Neuronal stem cell (in vitro differentiated cells): ENCODE measurements at regions not wholly inside any gene's neighbourhood (a gene's known extent, or its start where the extent isn't known, plus 50 kb on each side); places are given as distances from the start of the nearest gene placed in this dataset.

Experiments used
- DNase-seq: peaks from one replicate; pipeline ENCODE4 v3.0.0-alpha.2; 2013; ENCODE audit warnings: low spot score
- H2AFZ ChIP-seq: one replicate; pipeline ENCODE4 v1.6.1; 2013; ENCODE audit warnings: mild to moderate bottlenecking, low read length, inconsistent platforms
- H2AK5ac ChIP-seq: 2 replicates; pipeline ENCODE4 v1.6.1; 2013; ENCODE audit warnings: low read depth, mild to moderate bottlenecking, inconsistent platforms, low read length, moderate library complexity, mixed read lengths
- H2BK120ac ChIP-seq: 2 replicates; pipeline ENCODE4 v1.6.1; 2013; ENCODE audit warnings: low read depth, mild to moderate bottlenecking, inconsistent platforms, low read length, moderate library complexity, mixed read lengths
- H2BK12ac ChIP-seq: one replicate; pipeline ENCODE4 v1.6.1; 2013; ENCODE audit warnings: low read length, inconsistent platforms
- H2BK15ac ChIP-seq: 2 replicates; pipeline ENCODE4 v1.6.1; 2013; ENCODE audit warnings: mild to moderate bottlenecking, low read length, inconsistent platforms, mixed read lengths
- H2BK5ac ChIP-seq: one replicate; pipeline ENCODE4 v1.6.1; 2013; ENCODE audit warnings: inconsistent platforms, mild to moderate bottlenecking, low read length, moderate library complexity
- H3K14ac ChIP-seq: one replicate; pipeline ENCODE4 v1.6.1; 2013; ENCODE audit warnings: low read length, inconsistent platforms
- H3K18ac ChIP-seq: 2 replicates; pipeline ENCODE4 v1.6.1; 2013; ENCODE audit warnings: low read length, inconsistent platforms
- H3K23ac ChIP-seq: 2 replicates; pipeline ENCODE4 v1.6.1; 2013; ENCODE audit warnings: low read depth, mild to moderate bottlenecking, mixed read lengths, low read length, inconsistent platforms; ENCODE audit not compliant: poor library complexity
- H3K27ac ChIP-seq: replicated peaks from 3 replicates; pipeline ENCODE4 v1.5.1; 2013; ENCODE audit warnings: low read length, inconsistent platforms
- H3K27me3 ChIP-seq, 3 experiments: 2 replicates each; pipeline ENCODE4 v1.6.1; 2013; ENCODE audit warnings: low read length in 3 of 3, mild to moderate bottlenecking in 2 of 3, inconsistent platforms in 1 of 3, low read depth in 1 of 3, mixed read lengths in 1 of 3, moderate library complexity in 1 of 3; ENCODE audit not compliant: control insufficient read depth in 3 of 3, insufficient read depth in 3 of 3
- H3K36me3 ChIP-seq, 2 donors: replicated peaks in 1 of 2; 2 replicates each; pipeline ENCODE4 v1.6.1; 2013; ENCODE audit warnings: low read length in 2 of 2; ENCODE audit not compliant: control insufficient read depth in 2 of 2, insufficient read depth in 2 of 2
- H3K4ac ChIP-seq: 2 replicates; pipeline ENCODE4 v1.6.1; 2013; ENCODE audit warnings: inconsistent platforms, mild to moderate bottlenecking, low read length, moderate library complexity
- H3K4me1 ChIP-seq, 2 donors: 1 replicate in 1 of 2; 2 replicates in 1 of 2; pipeline ENCODE4 v1.6.1; 2013; ENCODE audit warnings: low read length in 2 of 2, low read depth in 1 of 2; ENCODE audit not compliant: control insufficient read depth in 2 of 2, insufficient read depth in 1 of 2
- H3K4me2 ChIP-seq: one replicate; pipeline ENCODE4 v1.6.1; 2013; ENCODE audit warnings: mild to moderate bottlenecking, low read length, inconsistent platforms; ENCODE audit not compliant: insufficient read depth, poor library complexity, severe bottlenecking
- H3K4me3 ChIP-seq, 2 donors: 2 replicates each; pipeline ENCODE4 v1.5.1; 2013; ENCODE audit warnings: low read length in 2 of 2, mild to moderate bottlenecking in 2 of 2, inconsistent platforms in 1 of 2, moderate library complexity in 1 of 2
- H3K79me1 ChIP-seq: one replicate; pipeline ENCODE4 v1.6.1; 2013; ENCODE audit warnings: low read depth, mild to moderate bottlenecking, inconsistent platforms, low read length, moderate library complexity
- H3K9ac ChIP-seq: one replicate; pipeline ENCODE4 v1.6.1; 2013; ENCODE audit warnings: mild to moderate bottlenecking, low read depth, low read length, inconsistent platforms; ENCODE audit not compliant: poor library complexity
- H3K9me3 ChIP-seq, 2 donors: replicated peaks in 1 of 2; 2 replicates each; pipeline versions ENCODE3 to v1.6.1; 2013; ENCODE audit warnings: low read length in 2 of 2, mild to moderate bottlenecking in 2 of 2, inconsistent platforms in 1 of 2, low read depth in 1 of 2, mixed read lengths in 1 of 2, moderate library complexity in 1 of 2; ENCODE audit not compliant: control insufficient read depth in 2 of 2, insufficient read depth in 1 of 2
- H4K8ac ChIP-seq: one replicate; pipeline ENCODE4 v1.6.1; 2013; ENCODE audit warnings: low read depth, mild to moderate bottlenecking, inconsistent platforms, low read length, moderate library complexity
- H4K91ac ChIP-seq: one replicate; pipeline ENCODE4 v1.6.1; 2013; ENCODE audit warnings: low read length, low read depth, mild to moderate bottlenecking, inconsistent platforms; ENCODE audit not compliant: poor library complexity
- WGBS, 2 donors: extraction: QIAGEN DNeasy Blood & Tissue Kit; methylation state at CpG; one replicate each; pipeline ENCODE4 v1.1.7; 2013; ENCODE audit warnings: missing lambda C conversion rate in 2 of 2, mixed read lengths in 1 of 2; ENCODE audit not compliant: insufficient read length in 2 of 2, insufficient replicate concordance in 1 of 2; ENCODE audit errors: extremely low coverage in 2 of 2; 5-methylcytosine and 5-hydroxymethylcytosine counted together

DNA sequence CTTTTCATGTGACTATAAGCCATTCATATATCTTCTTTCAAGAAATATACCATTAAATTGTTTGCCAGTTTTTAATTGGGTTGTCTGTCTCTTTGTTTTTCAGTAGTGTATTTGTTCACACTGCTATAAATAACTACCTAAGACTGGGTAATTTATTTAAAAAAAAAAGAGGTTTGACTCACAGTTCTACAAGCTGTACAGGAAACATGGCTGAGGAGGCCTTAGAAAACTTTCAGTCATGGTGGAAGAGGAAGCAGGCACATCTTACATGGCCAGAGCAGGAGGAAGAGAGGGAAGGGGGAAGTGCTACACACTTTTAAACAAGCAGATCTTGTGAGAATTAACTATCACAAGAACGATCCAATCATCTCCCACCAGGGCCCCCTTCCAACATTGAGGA, 255.3 kb downstream of the EPM2A start:
- Histone ChIP-seq H3K9me3 (no peaks in the 10 kb centered on the region), H3K18ac (no peak overlapping the region), H2BK120ac (no peak overlapping the region), H3K27ac (no peak overlapping the region), H2AFZ (no peak overlapping the region), H2AK5ac (no peak overlapping the region), H2BK5ac (no peak overlapping the region), H3K79me1 (no peaks in the 10 kb centered on the region), H3K27me3 (no peaks in the 10 kb centered on the region), H3K23ac (no peak overlapping the region), H2BK12ac (no peak overlapping the region), H3K4me1 (no peaks in the 10 kb centered on the region), H3K4me2 (no peak overlapping the region), H3K36me3 (no peaks in the 10 kb centered on the region), H3K4me3 (no peak overlapping the region), H3K4ac (no peak overlapping the region), H3K14ac (no peak overlapping the region), H2BK15ac (no peak overlapping the region), H3K9ac (no peak overlapping the region), H4K91ac (no peak overlapping the region), H4K8ac (no peak overlapping the region)
- no CpG with 5 or more reads among the region's 1 CpG for WGBS, 2 donors
- no peak for DNase-seq

GRCh38 chr6:145483191-145483996, 251.9 kb downstream of the EPM2A start:
- no peak overlapping the region for H3K4ac ChIP-seq
- no peaks in the 10 kb centered on the region for H3K4me1 ChIP-seq
- no peak overlapping the region for H2AFZ ChIP-seq
- no peak overlapping the region for H3K23ac ChIP-seq
- no peak overlapping the region for H3K4me2 ChIP-seq
- H3K27ac ChIP-seq = no peak overlapping the region
- H3K9me3 ChIP-seq = no peaks in the 10 kb centered on the region
- H4K8ac ChIP-seq = no peak overlapping the region
- no peak overlapping the region for H2BK5ac ChIP-seq
- H3K27me3 ChIP-seq = no peaks in the 10 kb centered on the region
- H2BK120ac ChIP-seq = no peak overlapping the region
- no peak overlapping the region for H3K18ac ChIP-seq
- DNase-seq = no peak
- no peak overlapping the region for H3K14ac ChIP-seq
- H3K79me1 ChIP-seq = no peaks in the 10 kb centered on the region
- H3K9ac ChIP-seq = no peak overlapping the region
- H2AK5ac ChIP-seq = no peak overlapping the region
- H3K36me3 ChIP-seq = no peaks in the 10 kb centered on the region
- no peak overlapping the region for H2BK15ac ChIP-seq
- no CpG with 5 or more reads among the region's 1 CpG for WGBS, 2 donors
- no peak overlapping the region for H2BK12ac ChIP-seq
- H4K91ac ChIP-seq = no peak overlapping the region
- H3K4me3 ChIP-seq = no peak overlapping the region

- Histone ChIP-seq H3K4me2 (no peak overlapping the region), H3K4ac (no peak overlapping the region), H3K79me1 (no peaks in the 10 kb centered on the region), H3K36me3 (no peaks in the 10 kb centered on the region), H3K23ac (no peak overlapping the region), H4K91ac (no peak overlapping the region), H3K14ac (no peak overlapping the region), H3K18ac (no peak overlapping the region), H2AFZ (no peak overlapping the region), H2BK15ac (no peak overlapping the region), H3K9me3 (no peaks in the 10 kb centered on the region), H4K8ac (no peak overlapping the region), H3K27ac (no peak overlapping the region), H2BK12ac (no peak overlapping the region), H3K4me1 (no peaks in the 10 kb centered on the region), H2BK120ac (no peak overlapping the region), H3K4me3 (no peak overlapping the region), H2AK5ac (no peak overlapping the region), H3K9ac (no peak overlapping the region), H3K27me3 (no peaks in the 10 kb centered on the region), H2BK5ac (no peak overlapping the region)
- WGBS, 2 donors = no CpG with 5 or more reads among the region's 2 CpGs
- no peak for DNase-seq
Measured at GRCh38 chr6:145485288-145485687, 250.0 kb downstream of the EPM2A start.

DNA sequence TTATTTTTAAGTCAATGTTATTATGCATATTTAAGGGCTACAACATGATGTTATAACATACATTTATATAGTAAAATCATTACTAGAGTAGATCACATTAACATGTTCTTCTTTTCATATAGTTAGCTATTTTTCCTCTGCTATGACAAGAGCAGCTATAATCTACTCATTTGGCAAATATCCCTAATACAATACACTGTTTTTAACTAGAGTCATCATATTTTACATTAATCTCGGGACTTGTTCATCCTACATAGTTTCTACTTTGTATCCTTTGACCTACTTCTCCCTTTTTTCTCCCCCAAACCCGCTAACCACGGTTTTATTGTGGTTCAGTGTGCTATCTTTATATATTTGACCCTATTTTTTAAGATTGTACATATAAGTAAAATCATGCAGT, 249.0 kb downstream of the EPM2A start:
- Histone ChIP-seq H3K9ac (no peak overlapping the region), H2BK5ac (no peak overlapping the region), H4K91ac (no peak overlapping the region), H3K4me3 (no peak overlapping the region), H3K18ac (no peak overlapping the region), H3K23ac (no peak overlapping the region), H2BK120ac (no peak overlapping the region), H3K14ac (no peak overlapping the region), H3K79me1 (no peaks in the 10 kb centered on the region), H2BK15ac (no peak overlapping the region), H3K4me1 (no peaks in the 10 kb centered on the region), H4K8ac (no peak overlapping the region), H3K9me3 (no peaks in the 10 kb centered on the region), H2AFZ (no peak overlapping the region), H2AK5ac (no peak overlapping the region), H3K4me2 (no peak overlapping the region), H2BK12ac (no peak overlapping the region), H3K27me3 (no peaks in the 10 kb centered on the region), H3K36me3 (no peaks in the 10 kb centered on the region), H3K4ac (no peak overlapping the region), H3K27ac (no peak overlapping the region)
- WGBS, 2 donors = no CpG with 5 or more reads among the region's 3 CpGs
- no peak for DNase-seq
